Breast epithelium (tissue), 4 donors: ENCODE measurements at regions not wholly inside any gene's neighbourhood (a gene's known extent, or its start where the extent isn't known, plus 50 kb on each side); places are given as distances from the start of the nearest gene placed in this dataset.

Experiments used
- DNase-seq, 2 donors: peaks; one replicate each; pipeline ENCODE4 v3.0.0-alpha.2; 2019; ENCODE audit warnings: low spot score in 2 of 2
- H3K27ac ChIP-seq, 2 donors: fragments of 200-600 bp; sonication (generic) in 1 of 2; one replicate each; pipeline ENCODE4 v1.5.1; 2016 to 2019; ENCODE audit warnings: mild to moderate bottlenecking in 1 of 2
- H3K27me3 ChIP-seq, 2 donors: fragments of 200-600 bp; sonication (generic) in 1 of 2; one replicate each; pipeline versions ENCODE4 v1.5.1 to v1.6.0; 2017 to 2019; ENCODE audit warnings: control low read depth in 1 of 2, mild to moderate bottlenecking in 1 of 2
- H3K36me3 ChIP-seq: fragments of 200-600 bp; one replicate; pipeline ENCODE4 v1.5.1; 2019
- H3K4me1 ChIP-seq, 2 donors: fragments of 200-600 bp; sonication (generic); one replicate each; pipeline ENCODE4 v1.5.1; 2016 to 2019; ENCODE audit warnings: control low read depth in 1 of 2
- H3K4me3 ChIP-seq, 3 donors: fragments of 200-600 bp; sonication (generic); 1 replicate in 2 of 3; 2 replicates in 1 of 3; pipeline ENCODE4 v1.5.1; 2016 to 2019; ENCODE audit warnings: mild to moderate bottlenecking in 3 of 3, moderate library complexity in 2 of 3
- H3K9me3 ChIP-seq, 2 donors: fragments of 200-600 bp; sonication (generic) in 1 of 2; one replicate each; pipeline ENCODE4 v1.5.1; 2016 to 2019; ENCODE audit warnings: control low read depth in 1 of 2
- CTCF ChIP-seq, 3 donors: fragments of 450-650 bp; IDR thresholded peaks; one replicate each; pipeline ENCODE4 v1.5.1; 2016 to 2017; ENCODE audit warnings: antibody characterized with exemption in 3 of 3, mild to moderate bottlenecking in 3 of 3, moderate library complexity in 3 of 3
- POLR2A ChIP-seq: fragments of 450-650 bp; IDR thresholded peaks from one replicate; pipeline ENCODE4 v1.6.1; 2016; ENCODE audit warnings: antibody characterized with exemption, mild to moderate bottlenecking, moderate library complexity
- POLR2AphosphoS5 ChIP-seq, 3 donors: sonication (generic); formaldehyde crosslinking; IDR thresholded peaks; one replicate each; pipeline ENCODE4 v1.6.1; 2017; ENCODE audit warnings: antibody characterized with exemption in 3 of 3
- intact Hi-C: fragments of 100-400 bp; cut with DNase I; formaldehyde crosslinking; loops from one replicate; pipeline ENCODE4 v1.15.1; 2023; ENCODE audit warnings: low total_unique reads

DNA sequence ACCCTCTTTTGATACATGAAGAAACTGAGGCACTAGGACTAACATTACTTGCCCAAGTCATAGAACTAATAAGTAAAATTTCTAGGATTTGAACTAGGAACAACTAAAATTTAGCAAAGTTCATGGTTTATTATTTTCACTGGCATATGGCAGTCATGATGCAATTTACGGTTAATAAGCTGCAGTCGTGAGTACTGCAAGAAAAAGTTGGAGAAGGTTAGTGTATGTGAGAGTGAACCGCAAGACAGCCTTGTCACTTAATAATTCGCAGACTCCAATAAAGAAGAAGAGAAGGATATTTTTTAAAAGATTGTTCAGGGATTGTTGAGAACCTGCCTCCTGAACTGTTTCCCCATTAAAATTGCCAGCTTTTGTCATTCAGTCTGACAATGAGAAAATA is 663.4 kb upstream of the TENM4 start:
- Histone ChIP-seq H3K27me3 (no peaks in the 10 kb centered on the region), H3K36me3 (no peaks in the 10 kb centered on the region), H3K4me3 (no peak overlapping the region), H3K27ac (no peak overlapping the region), H3K4me1 (no peaks in the 10 kb centered on the region), H3K9me3 (no peaks in the 10 kb centered on the region)
- intact Hi-C loops = no loop called here
- TF ChIP-seq POLR2AphosphoS5 (IDR thresholded peaks at IDR 0.05) = no peak
- no peak for TF ChIP-seq CTCF (IDR thresholded peaks at IDR 0.05)
- TF ChIP-seq POLR2A = no peak
- DNase-seq = no peak

DNA sequence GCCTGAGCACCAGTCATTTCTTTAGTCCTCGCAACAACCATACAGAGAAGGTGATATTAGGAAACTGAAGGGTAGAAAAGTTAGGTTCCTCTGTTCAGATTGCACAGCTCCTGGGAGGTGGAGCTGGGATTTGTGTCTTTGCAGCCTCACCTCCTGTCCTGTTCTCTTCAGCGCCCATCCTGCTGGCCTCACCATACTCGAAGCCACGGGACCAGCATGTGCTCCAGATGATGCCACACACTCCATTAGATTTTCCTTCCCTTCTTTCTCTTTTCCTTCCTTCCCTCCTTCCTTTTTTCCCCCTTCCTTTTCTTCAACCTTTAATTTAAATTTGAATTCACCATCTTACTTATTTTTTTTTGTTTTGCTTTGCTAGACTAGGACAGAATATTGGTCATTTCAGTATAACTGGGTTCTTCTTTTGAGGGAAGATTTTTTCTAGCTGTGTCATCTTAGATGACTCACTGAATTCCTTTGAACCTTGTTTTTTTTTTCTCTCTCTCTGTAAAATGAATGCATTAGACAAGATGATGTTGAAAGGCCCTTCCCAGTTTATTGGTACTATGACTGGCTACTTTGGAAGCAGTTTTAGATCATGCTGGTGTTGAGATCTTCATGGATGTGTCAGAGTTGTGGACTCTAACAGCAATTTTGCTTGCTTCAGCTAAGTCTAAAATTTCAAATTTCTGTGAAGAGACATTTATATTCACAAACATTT is 662.5 kb upstream of the TENM4 start:
- H3K36me3 ChIP-seq = no peaks in the 10 kb centered on the region
- H3K4me1 ChIP-seq = no peaks in the 10 kb centered on the region
- H3K27ac ChIP-seq = no peak overlapping the region
- no peaks in the 10 kb centered on the region for H3K27me3 ChIP-seq
- intact Hi-C loops = no loop called here
- no peaks in the 10 kb centered on the region for H3K9me3 ChIP-seq
- DNase-seq = no peak
- TF ChIP-seq CTCF (IDR thresholded peaks at IDR 0.05) (no peak), POLR2AphosphoS5 (IDR thresholded peaks at IDR 0.05) (no peak), POLR2A (no peak)
- no peak overlapping the region for H3K4me3 ChIP-seq

GRCh38 chr11:80097146-80097545 is 656.3 kb upstream of the TENM4 start:
- TF ChIP-seq POLR2A (no peak), CTCF (IDR thresholded peaks at IDR 0.05) (no peak), POLR2AphosphoS5 (IDR thresholded peaks at IDR 0.05) (no peak)
- H3K9me3 ChIP-seq = no peaks in the 10 kb centered on the region
- H3K4me1 ChIP-seq = no peaks in the 10 kb centered on the region
- no peaks in the 10 kb centered on the region for H3K36me3 ChIP-seq
- intact Hi-C loops = no loop called here
- no peak overlapping the region for H3K27ac ChIP-seq
- no peak overlapping the region for H3K4me3 ChIP-seq
- H3K27me3 ChIP-seq = no peaks in the 10 kb centered on the region
- no peak for DNase-seq

GRCh38 chr11:80096736-80097135 is 655.9 kb upstream of the TENM4 start:
- intact Hi-C loops = no loop called here
- H3K4me3 ChIP-seq = no peak overlapping the region

More at GRCh38 chr11:80096736-80097135, 655.9 kb upstream of the TENM4 start:
- Histone ChIP-seq H3K9me3 (no peaks in the 10 kb centered on the region), H3K4me1 (no peaks in the 10 kb centered on the region), H3K27ac (no peak overlapping the region), H3K27me3 (no peaks in the 10 kb centered on the region), H3K36me3 (no peaks in the 10 kb centered on the region)
- no peak for DNase-seq
- TF ChIP-seq POLR2A (no peak), CTCF (IDR thresholded peaks at IDR 0.05) (no peak), POLR2AphosphoS5 (IDR thresholded peaks at IDR 0.05) (no peak)
